Bone marrow (tissue), 2 donors: ENCODE measurements at regions not wholly inside any gene's neighbourhood (a gene's known extent, or its start where the extent isn't known, plus 50 kb on each side); places are given as distances from the start of the nearest gene placed in this dataset.

Experiments
- DNase-seq, 2 donors: peaks; one replicate each; lab custom pipeline; 2025; lab: John Stamatoyannopoulos, UW

GRCh38 chr11:8740129-8740528 is 57.5 kb downstream of the RPL27A start:
- DNase-seq, result no peak

GRCh38 chr11:8744423-8744822 is 61.8 kb downstream of the RPL27A start:
- no peak for DNase-seq

- DNase-seq, result no peak
Observed at GRCh38 chr11:8745431-8746253, 63.0 kb downstream of the RPL27A start.

- no peak for DNase-seq
Observed at GRCh38 chr11:8746331-8746974, 63.9 kb downstream of the RPL27A start.

GRCh38 chr11:8747173-8747572 is 64.6 kb downstream of the RPL27A start:
- DNase-seq, result no peak

GRCh38 chr11:8748317-8748716 is 65.7 kb downstream of the RPL27A start:
- DNase-seq, result no peak

- no peak for DNase-seq
Observed at GRCh38 chr11:8749202-8749601, 66.6 kb downstream of the RPL27A start.

GRCh38 chr11:8754241-8754640 is 71.6 kb downstream of the RPL27A start:
- DNase-seq, result no peak

GRCh38 chr11:8756201-8756600 is 73.6 kb downstream of the RPL27A start:
- no peak for DNase-seq

GRCh38 chr11:8757047-8757446 is 74.5 kb downstream of the RPL27A start:
- DNase-seq, result no peak

- no peak for DNase-seq
Observed at GRCh38 chr11:8757533-8757932, 74.9 kb downstream of the RPL27A start.

- no peak for DNase-seq
Observed at GRCh38 chr11:8758619-8759169, 76.1 kb downstream of the RPL27A start.

GRCh38 chr11:8759634-8760033 is 77.0 kb downstream of the RPL27A start:
- no peak for DNase-seq

- no peak for DNase-seq
Observed at GRCh38 chr11:8760896-8761295, 78.3 kb downstream of the RPL27A start.

GRCh38 chr11:8763070-8763685 is 80.6 kb downstream of the RPL27A start:
- DNase-seq, result no peak

- no peak for DNase-seq
Observed at GRCh38 chr11:8765294-8765693, 82.7 kb downstream of the RPL27A start.

GRCh38 chr11:8766043-8766987 is 83.7 kb downstream of the RPL27A start:
- no peak for DNase-seq

- no peak for DNase-seq
Observed at GRCh38 chr11:8766988-8767374, 84.4 kb downstream of the RPL27A start.

GRCh38 chr11:8767466-8768142 is 85.0 kb downstream of the RPL27A start:
- DNase-seq, result no peak

GRCh38 chr11:8768625-8769333 is 86.2 kb downstream of the RPL27A start:
- no peak for DNase-seq
